Activated naive CD4-positive, alpha-beta T cell treated with anti-CD3 and anti-CD28 coated beads, Interleukin-2, amount 50 U/mL, for 16 hours (primary cell): ENCODE measurements at regions not wholly inside any gene's neighbourhood (a gene's known extent, or its start where the extent isn't known, plus 50 kb on each side); places are given as distances from the start of the nearest gene placed in this dataset.

ENCODE experiments used
- DNase-seq: peaks from one replicate; pipeline ENCODE4 v3.0.0-alpha.2; 2020

GRCh38 chr4:59086410-59086809 lies 1976.2 kb upstream of the IGFBP7 start:
- DNase-seq: no peak

GRCh38 chr4:59091146-59092142 lies 1981.3 kb upstream of the IGFBP7 start:
- DNase-seq: no peak

- DNase-seq: no peak
Measured at GRCh38 chr4:59094505-59094904, 1984.3 kb upstream of the IGFBP7 start.

- DNase-seq: no peak
Measured at GRCh38 chr4:59102311-59102710, 1992.1 kb upstream of the IGFBP7 start.

GRCh38 chr4:59120287-59120814 lies 2010.2 kb upstream of the IGFBP7 start:
- DNase-seq: no peak

GRCh38 chr4:59122626-59123025 lies 2012.4 kb upstream of the IGFBP7 start:
- no peak for DNase-seq

- DNase-seq: no peak
Measured at GRCh38 chr4:59126159-59126558, 2016.0 kb upstream of the IGFBP7 start.

GRCh38 chr4:59127006-59127405 lies 2016.8 kb upstream of the IGFBP7 start:
- DNase-seq: no peak

GRCh38 chr4:59127743-59128142 lies 2017.6 kb upstream of the IGFBP7 start:
- DNase-seq: no peak

- no peak for DNase-seq
Measured at GRCh38 chr4:59135248-59135985, 2025.2 kb upstream of the IGFBP7 start.

GRCh38 chr4:59161249-59161648 lies 2038.9 kb upstream of the ADGRL3 start:
- DNase-seq: no peak

GRCh38 chr4:59175617-59176016 lies 2024.5 kb upstream of the ADGRL3 start:
- DNase-seq: no peak

GRCh38 chr4:59179372-59179771 lies 2020.8 kb upstream of the ADGRL3 start:
- no peak for DNase-seq

GRCh38 chr4:59180161-59180560 lies 2020.0 kb upstream of the ADGRL3 start:
- no peak for DNase-seq

- no peak for DNase-seq
Measured at GRCh38 chr4:59180969-59181368, 2019.2 kb upstream of the ADGRL3 start.

- no peak for DNase-seq
Measured at GRCh38 chr4:59195839-59196238, 2004.3 kb upstream of the ADGRL3 start.

GRCh38 chr4:59200992-59201391 lies 1999.1 kb upstream of the ADGRL3 start:
- DNase-seq: no peak

- DNase-seq: no peak
Measured at GRCh38 chr4:59217910-59218631, 1982.1 kb upstream of the ADGRL3 start.

- DNase-seq: no peak
Measured at GRCh38 chr4:59222221-59222620, 1977.9 kb upstream of the ADGRL3 start.

- DNase-seq: no peak
Measured at GRCh38 chr4:59223292-59223941, 1976.7 kb upstream of the ADGRL3 start.

GRCh38 chr4:59238212-59238611 lies 1961.9 kb upstream of the ADGRL3 start:
- DNase-seq: no peak

- DNase-seq: no peak
Measured at GRCh38 chr4:59240011-59240410, 1960.1 kb upstream of the ADGRL3 start.
